Activated CD4-positive, alpha-beta T cell treated with anti-CD3 and anti-CD28 coated beads, Interleukin-2, amount 10 ng/mL, durations not matched to agents 7 days and 5 days (primary cell): ENCODE measurements at regions not wholly inside any gene's neighbourhood (a gene's known extent, or its start where the extent isn't known, plus 50 kb on each side); places are given as distances from the start of the nearest gene placed in this dataset.

Experiments used
- CTCF ChIA-PET: fragments of 350-600 bp; sonication (Branson Sonifier 250); formaldehyde crosslinking; loops from one replicate; lab custom pipeline; 2021; ENCODE audit warnings: antibody characterized with exemption; lab: Charles Lee
- POLR2A ChIA-PET: fragments of 350-600 bp; sonication (Branson Sonifier 250); formaldehyde crosslinking; loops from one replicate; lab custom pipeline; 2021; ENCODE audit warnings: antibody characterized with exemption; lab: Charles Lee
- DNase-seq: peaks from one replicate; pipeline ENCODE4 v3.0.0-alpha.2; 2020
- H3K27ac Mint-ChIP-seq: one replicate; pipeline ENCODE4 v1.8.0; 2021; ENCODE audit warnings: mild to moderate bottlenecking, moderate library complexity, mixed read lengths
- H3K27me3 Mint-ChIP-seq: one replicate; pipeline ENCODE4 v1.8.0; 2021; ENCODE audit warnings: mixed read lengths
- H3K36me3 Mint-ChIP-seq: one replicate; pipeline ENCODE4 v1.8.0; 2021; ENCODE audit warnings: low read depth, mixed read lengths
- H3K4me1 Mint-ChIP-seq: one replicate; pipeline ENCODE4 v1.8.0; 2021; ENCODE audit warnings: mixed read lengths
- H3K4me3 Mint-ChIP-seq: one replicate; pipeline ENCODE4 v1.8.0; 2021; ENCODE audit warnings: mild to moderate bottlenecking, moderate library complexity, mixed read lengths
- H3K9me3 Mint-ChIP-seq: one replicate; pipeline ENCODE4 v1.8.0; 2021; ENCODE audit warnings: mixed read lengths

DNA sequence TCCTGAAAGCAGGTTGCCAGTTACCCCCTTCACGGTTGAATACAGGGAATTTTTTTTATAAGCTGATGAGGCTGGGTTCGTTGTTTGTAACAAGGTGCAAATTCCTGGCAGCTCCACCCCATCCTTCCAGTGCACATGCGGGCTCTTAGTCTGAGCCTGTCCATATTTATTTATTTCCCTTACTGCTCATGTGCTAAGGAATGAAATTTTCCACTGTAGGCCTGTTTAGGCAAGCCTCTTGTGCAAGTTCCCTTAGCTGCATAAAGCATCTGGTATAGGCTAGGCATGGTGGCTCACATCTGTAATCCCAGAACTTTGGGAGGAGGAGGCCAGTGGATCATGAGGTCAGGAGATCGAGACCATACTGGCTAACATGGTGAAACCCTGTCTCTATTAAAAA is 560.9 kb upstream of the PCDH9 start:
- no peaks in the 10 kb centered on the region for H3K36me3 Mint-ChIP-seq
- no peak overlapping the region for H3K4me3 Mint-ChIP-seq
- DNase-seq, result no peak
- no peaks in the 10 kb centered on the region for H3K9me3 Mint-ChIP-seq
- no peaks in the 10 kb centered on the region for H3K27me3 Mint-ChIP-seq
- H3K4me1 Mint-ChIP-seq, result no peaks in the 10 kb centered on the region
- ChIA-PET POLR2A (no interaction called here), CTCF (no interaction called here)
- no peak overlapping the region for H3K27ac Mint-ChIP-seq

GRCh38 chr13:67776151-67776550 is 546.0 kb upstream of the PCDH9 start:
- H3K27ac Mint-ChIP-seq, result no peak overlapping the region
- ChIA-PET POLR2A (no interaction called here), CTCF (no interaction called here)

GRCh38 chr13:67775359-67775758 is 545.2 kb upstream of the PCDH9 start:
- ChIA-PET POLR2A (no interaction called here), CTCF (no interaction called here)
- Mint-ChIP-seq H3K9me3 (peaks cover 5% of the 10 kb centered on the region), H3K4me1 (no peaks in the 10 kb centered on the region), H3K36me3 (no peaks in the 10 kb centered on the region), H3K27me3 (no peaks in the 10 kb centered on the region), H3K4me3 (no peak overlapping the region), H3K27ac (no peak overlapping the region)
- no peak for DNase-seq

More at GRCh38 chr13:67776151-67776550, 546.0 kb upstream of the PCDH9 start:
- H3K4me1 Mint-ChIP-seq, result no peaks in the 10 kb centered on the region
- H3K27me3 Mint-ChIP-seq, result no peaks in the 10 kb centered on the region
- peaks cover 5% of the 10 kb centered on the region for H3K9me3 Mint-ChIP-seq
- H3K36me3 Mint-ChIP-seq, result no peaks in the 10 kb centered on the region
- no peak for DNase-seq
- no peak overlapping the region for H3K4me3 Mint-ChIP-seq

- Mint-ChIP-seq H3K4me1 (no peaks in the 10 kb centered on the region), H3K9me3 (peaks cover 8% of the 10 kb centered on the region), H3K27ac (no peak overlapping the region), H3K4me3 (no peak overlapping the region), H3K36me3 (no peaks in the 10 kb centered on the region), H3K27me3 (no peaks in the 10 kb centered on the region)
- no peak for DNase-seq
- ChIA-PET CTCF (no interaction called here), POLR2A (no interaction called here)
Measured at GRCh38 chr13:67772807-67773453, 542.8 kb upstream of the PCDH9 start.

DNA sequence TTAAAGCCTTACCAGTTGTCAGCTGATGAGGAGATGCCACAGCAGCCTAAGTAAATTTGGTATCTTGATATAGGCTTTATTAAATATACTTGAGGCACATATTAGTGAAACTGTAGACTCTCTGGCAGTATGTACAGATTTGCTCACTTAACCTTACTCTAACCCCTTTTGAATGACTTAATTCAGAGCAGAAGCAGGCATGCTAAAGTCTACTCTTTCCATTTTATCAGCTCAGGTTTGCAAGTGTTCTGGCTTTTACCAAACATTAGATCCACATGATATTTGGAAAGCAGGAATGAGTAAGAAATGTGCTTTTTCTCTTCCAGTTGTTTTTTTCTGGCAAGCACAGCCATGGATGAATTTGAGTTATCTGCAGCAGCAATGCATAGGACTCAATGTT is 541.0 kb upstream of the PCDH9 start:
- Mint-ChIP-seq H3K27ac (no peak overlapping the region), H3K4me3 (no peak overlapping the region), H3K9me3 (peaks cover 13% of the 10 kb centered on the region), H3K36me3 (no peaks in the 10 kb centered on the region), H3K4me1 (no peaks in the 10 kb centered on the region), H3K27me3 (no peaks in the 10 kb centered on the region)
- ChIA-PET CTCF (no interaction called here), POLR2A (no interaction called here)
- DNase-seq, result no peak

DNA sequence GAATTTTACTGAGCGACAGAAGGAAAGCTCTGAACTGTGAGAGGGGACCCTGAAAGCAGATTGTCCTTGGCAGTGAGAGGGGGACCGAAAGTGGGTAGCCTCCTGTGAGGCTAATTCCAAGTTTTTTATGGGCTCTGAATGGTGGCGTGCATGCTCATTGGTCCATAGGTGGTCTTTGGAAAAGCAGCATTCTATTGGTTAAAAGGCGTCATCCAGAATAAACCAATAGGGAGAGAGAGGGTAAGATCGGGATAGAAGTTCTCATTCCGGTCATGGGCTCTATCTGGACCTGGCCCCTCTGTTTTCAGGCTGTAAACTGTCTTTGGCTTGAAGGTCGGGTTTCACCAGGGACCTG is 539.8 kb upstream of the PCDH9 start:
- H3K36me3 Mint-ChIP-seq, result no peaks in the 10 kb centered on the region
- POLR2A ChIA-PET, result no interaction called here
- H3K9me3 Mint-ChIP-seq, result peaks cover 14% of the 10 kb centered on the region
- no peak overlapping the region for H3K27ac Mint-ChIP-seq
- H3K27me3 Mint-ChIP-seq, result no peaks in the 10 kb centered on the region
- CTCF ChIA-PET, result no interaction called here
- no peaks in the 10 kb centered on the region for H3K4me1 Mint-ChIP-seq
- DNase-seq, result no peak
- no peak overlapping the region for H3K4me3 Mint-ChIP-seq

- no peak for DNase-seq
- POLR2A ChIA-PET, result no interaction called here
- Mint-ChIP-seq H3K36me3 (no peaks in the 10 kb centered on the region), H3K4me3 (no peak overlapping the region), H3K27me3 (no peaks in the 10 kb centered on the region), H3K4me1 (no peaks in the 10 kb centered on the region), H3K9me3 (peaks cover 14% of the 10 kb centered on the region), H3K27ac (no peak overlapping the region)
- CTCF ChIA-PET, result no interaction called here
Measured at GRCh38 chr13:67769063-67769986, 539.2 kb upstream of the PCDH9 start.

- Mint-ChIP-seq H3K4me1 (no peaks in the 10 kb centered on the region), H3K4me3 (no peak overlapping the region), H3K36me3 (no peaks in the 10 kb centered on the region), H3K9me3 (peaks cover 15% of the 10 kb centered on the region), H3K27me3 (no peaks in the 10 kb centered on the region), H3K27ac (no peak overlapping the region)
- no peak for DNase-seq
- ChIA-PET POLR2A (no interaction called here), CTCF (no interaction called here)
Measured at GRCh38 chr13:67763984-67764383, 533.8 kb upstream of the PCDH9 start.

DNA sequence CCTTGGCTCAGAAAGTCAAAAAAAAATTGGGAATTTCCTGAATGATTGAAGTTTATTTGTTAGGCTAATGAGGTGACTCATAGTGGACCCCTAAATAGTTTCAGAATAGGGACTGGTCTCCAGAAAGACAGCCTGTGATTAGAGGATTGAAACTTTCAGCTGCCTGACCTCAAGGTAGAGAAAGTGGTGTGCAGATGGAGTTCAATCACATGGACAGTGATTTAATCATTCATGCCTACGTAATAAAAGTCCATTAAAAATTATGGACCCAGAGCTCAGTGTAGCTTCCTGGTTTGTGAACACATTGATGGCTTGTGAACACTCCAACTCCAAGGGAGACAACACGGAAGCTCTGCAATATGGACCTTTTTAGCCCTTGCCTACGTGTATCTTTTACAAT is 533.2 kb upstream of the PCDH9 start:
- H3K4me1 Mint-ChIP-seq, result no peaks in the 10 kb centered on the region
- H3K27ac Mint-ChIP-seq, result no peak overlapping the region
- ChIA-PET POLR2A (no interaction called here), CTCF (no interaction called here)
- no peaks in the 10 kb centered on the region for H3K36me3 Mint-ChIP-seq
- DNase-seq, result no peak
- H3K27me3 Mint-ChIP-seq, result no peaks in the 10 kb centered on the region
- no peak overlapping the region for H3K4me3 Mint-ChIP-seq
- peaks cover 14% of the 10 kb centered on the region for H3K9me3 Mint-ChIP-seq

DNA sequence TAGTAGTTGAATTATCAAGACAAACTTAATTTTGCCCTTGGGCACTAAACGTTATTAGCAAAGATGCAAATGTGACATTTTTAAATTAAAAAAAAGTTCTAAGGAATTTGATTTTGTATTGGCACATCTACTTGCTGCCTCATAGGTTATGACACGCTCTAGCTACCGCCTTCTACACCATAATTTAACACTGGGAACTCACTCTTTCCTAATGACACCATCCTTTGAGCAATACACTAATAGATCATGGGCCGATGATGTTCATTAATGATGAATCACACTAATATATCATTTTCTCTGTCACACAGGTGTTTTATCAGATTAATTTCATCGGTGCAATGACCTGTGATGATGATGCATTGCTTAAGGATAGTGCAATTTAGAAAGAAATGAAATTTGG is 528.8 kb upstream of the PCDH9 start:
- Mint-ChIP-seq H3K4me3 (no peak overlapping the region), H3K4me1 (no peaks in the 10 kb centered on the region), H3K27ac (no peak overlapping the region), H3K9me3 (peaks cover 12% of the 10 kb centered on the region), H3K27me3 (no peaks in the 10 kb centered on the region), H3K36me3 (no peaks in the 10 kb centered on the region)
- CTCF ChIA-PET, result no interaction called here
- DNase-seq, result no peak
- POLR2A ChIA-PET, result no interaction called here

DNA sequence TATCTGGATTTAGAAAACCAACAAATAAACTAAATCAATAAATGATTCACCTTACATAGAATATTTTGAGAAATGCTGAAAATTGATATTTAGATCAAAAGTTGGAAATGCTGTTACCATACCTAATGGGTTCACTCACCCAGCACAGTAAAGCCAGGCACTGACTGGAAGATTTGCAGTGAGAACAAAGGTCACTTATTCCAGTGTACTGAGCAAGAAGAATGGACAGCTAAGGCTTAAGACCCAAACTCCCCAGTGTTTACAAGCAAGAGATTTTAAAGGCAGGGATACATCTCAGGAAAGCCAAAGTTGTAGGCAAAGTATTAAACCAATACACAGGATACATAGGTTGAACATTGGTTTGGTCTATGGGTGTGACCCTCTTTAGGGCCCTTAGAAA is 523.9 kb upstream of the PCDH9 start:
- CTCF ChIA-PET, result no interaction called here
- POLR2A ChIA-PET, result no interaction called here
- H3K9me3 Mint-ChIP-seq, result peaks cover 15% of the 10 kb centered on the region

GRCh38 chr13:67752759-67753158 is 522.6 kb upstream of the PCDH9 start:
- Mint-ChIP-seq H3K27me3 (no peaks in the 10 kb centered on the region), H3K27ac (no peak overlapping the region), H3K4me1 (no peaks in the 10 kb centered on the region), H3K4me3 (no peak overlapping the region), H3K9me3 (peaks cover 16% of the 10 kb centered on the region), H3K36me3 (no peaks in the 10 kb centered on the region)
- POLR2A ChIA-PET, result no interaction called here
- DNase-seq, result no peak
- CTCF ChIA-PET, result no interaction called here

More for the DNA sequence above, 523.9 kb upstream of the PCDH9 start:
- no peak for DNase-seq
- H3K36me3 Mint-ChIP-seq, result no peaks in the 10 kb centered on the region
- H3K27me3 Mint-ChIP-seq, result no peaks in the 10 kb centered on the region
- H3K27ac Mint-ChIP-seq, result no peak overlapping the region
- no peak overlapping the region for H3K4me3 Mint-ChIP-seq
- H3K4me1 Mint-ChIP-seq, result no peaks in the 10 kb centered on the region

DNA sequence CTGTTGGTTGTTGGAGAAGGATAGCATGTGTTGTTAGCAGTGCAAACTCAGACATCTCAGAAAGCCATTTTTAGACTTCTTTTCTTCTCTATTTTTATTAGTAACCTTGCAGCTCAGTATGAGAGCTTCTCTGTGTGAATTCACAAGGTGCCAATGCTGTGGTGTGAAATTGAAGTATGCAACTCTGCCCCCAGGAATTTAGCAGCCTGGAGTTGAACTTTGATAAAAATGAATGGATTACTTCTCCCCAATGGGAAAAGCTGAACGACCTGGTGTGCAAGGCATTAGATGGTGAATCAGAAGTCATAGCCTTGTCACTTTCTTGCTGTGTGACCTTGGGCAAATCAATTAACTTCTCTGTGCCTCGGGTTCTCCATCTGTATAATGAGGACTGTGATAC is 512.3 kb upstream of the PCDH9 start:
- POLR2A ChIA-PET, result no interaction called here
- Mint-ChIP-seq H3K4me3 (no peak overlapping the region), H3K27ac (no peak overlapping the region), H3K36me3 (no peaks in the 10 kb centered on the region), H3K9me3 (peaks cover 13% of the 10 kb centered on the region), H3K27me3 (no peaks in the 10 kb centered on the region), H3K4me1 (no peaks in the 10 kb centered on the region)
- CTCF ChIA-PET, result no interaction called here
- DNase-seq, result no peak
